A549 (cell line): ENCODE measurements at regions not wholly inside any gene's neighbourhood (a gene's known extent, or its start where the extent isn't known, plus 50 kb on each side); places are given as distances from the start of the nearest gene placed in this dataset.
"Not testable (repeated sequence)": the region's sequence is repeated elsewhere in the genome, so short reads cannot be mapped to it uniquely, and the experiment has no call there.

Experiments
- ATAC-seq, 2 experiments: fragments of 200-7000 bp in 1 of 2; fragments of >200 bp in 1 of 2; cut with Nextera tagmentation in 1 of 2; cut with Tn5 transposase in 1 of 2; 3 replicates each; pipeline versions ENCODE4 v1.8.0 to v1.9.1; 2018 to 2020; ENCODE audit warnings: mild to moderate bottlenecking in 1 of 2, moderate library complexity in 1 of 2
- CTCF ChIA-PET: fragments of 300-600 bp; sonication (Branson Sonifier 250); formaldehyde crosslinking; extraction: SDS; loops from one replicate; lab custom pipeline; 2021; ENCODE audit warnings: antibody characterized with exemption, inconsistent platforms; lab: Yijun Ruan, JAX
- POLR2A ChIA-PET: fragments of 350-600 bp; formaldehyde crosslinking; extraction: SDS; loops from one replicate; lab custom pipeline; 2021; ENCODE audit warnings: antibody characterized with exemption, inconsistent platforms; lab: Yijun Ruan, JAX
- DNase-seq, 2 experiments: peaks; one replicate each; pipeline versions ENCODE4 v3.0.0 to v3.0.0-alpha.2; 2011 to 2016; ENCODE audit warnings: low read depth in 1 of 2, low spot score in 1 of 2
- FAIRE-seq: peaks from 2 replicates; lab custom pipeline; 2011; peaks lifted over from hg19 to GRCh38; lab: Jason Lieb, UNC
- H3K27ac ChIP-seq, 2 experiments: fragments of >200 bp; sonication (Bioruptor Twin); formaldehyde crosslinking; 3 replicates each; pipeline ENCODE4 v1.5.1; 2016 to 2017
- H3K4me1 ChIP-seq: fragments of >200 bp; sonication (Bioruptor Twin); formaldehyde crosslinking; 3 replicates; pipeline ENCODE4 v1.6.1; 2016
- H3K4me2 ChIP-seq: fragments of >200 bp; sonication (Bioruptor Twin); formaldehyde crosslinking; 3 replicates; pipeline ENCODE4 v1.6.1; 2016
- H3K4me3 ChIP-seq: fragments of >200 bp; sonication (Bioruptor Twin); formaldehyde crosslinking; 3 replicates; pipeline ENCODE4 v1.5.1; 2016
- H3K9me3 ChIP-seq: fragments of >200 bp; sonication (Bioruptor Twin); formaldehyde crosslinking; 3 replicates; pipeline ENCODE4 v1.6.1; 2016
- ATOH8 ChIP-seq: fragments of 250-450 bp; sonication (Bioruptor Pico); IDR thresholded peaks from 2 replicates; pipeline ENCODE4 v1.5.0; 2020; ENCODE audit warnings: low read depth, mild to moderate bottlenecking, moderate library complexity
- BHLHE40 ChIP-seq: IDR thresholded peaks from 2 replicates; pipeline ENCODE4 v1.6.1; 2012; ENCODE audit warnings: low read depth, low read length, inconsistent platforms
- CBX8 ChIP-seq: fragments of 200-600 bp; sonication (generic); IDR thresholded peaks from 2 replicates; pipeline ENCODE4 v1.6.1; 2016
- CEBPB ChIP-seq, 2 experiments: fragments of >200 bp in 1 of 2; sonication (Bioruptor Twin) in 1 of 2; formaldehyde crosslinking in 1 of 2; IDR thresholded peaks; 2 replicates each; pipeline ENCODE4 v1.6.1; 2012 to 2016
- ELK1 ChIP-seq: fragments of 150-350 bp; IDR thresholded peaks from 2 replicates; pipeline ENCODE4 v1.6.1; 2014; ENCODE audit warnings: low read depth, mild to moderate bottlenecking, low read length
- ESRRA ChIP-seq: fragments of 150-350 bp; IDR thresholded peaks from 2 replicates; pipeline ENCODE4 v1.6.1; 2014; ENCODE audit warnings: mild to moderate bottlenecking, low read length, borderline replicate concordance
- GATA3 ChIP-seq: IDR thresholded peaks from 2 replicates; pipeline ENCODE4 v1.6.1; 2012; ENCODE audit warnings: borderline replicate concordance
- HDAC2 ChIP-seq: fragments of 200-600 bp; sonication (generic); IDR thresholded peaks from 2 replicates; pipeline ENCODE4 v1.6.1; 2016
- HES2 ChIP-seq: fragments of >200 bp; sonication (Bioruptor Twin); formaldehyde crosslinking; IDR thresholded peaks from 2 replicates; pipeline ENCODE4 v1.6.1; 2016
- HOXB13 ChIP-seq: fragments of 250-450 bp; sonication (Bioruptor Pico); IDR thresholded peaks from 2 replicates; pipeline ENCODE4 v1.5.0; 2020; ENCODE audit warnings: low read depth, mild to moderate bottlenecking, moderate library complexity
- KDM1A ChIP-seq: fragments of 200-600 bp; sonication (generic); IDR thresholded peaks from 2 replicates; pipeline ENCODE4 v1.6.1; 2016; ENCODE audit warnings: low read depth, mild to moderate bottlenecking
- KDM5A ChIP-seq: fragments of 200-600 bp; sonication (generic); IDR thresholded peaks from 2 replicates; pipeline ENCODE4 v1.6.1; 2016; ENCODE audit warnings: antibody characterized with exemption, mild to moderate bottlenecking
- MAFK ChIP-seq: fragments of 450-650 bp; IDR thresholded peaks from 2 replicates; pipeline ENCODE4 v1.6.1; 2014; ENCODE audit not compliant: partially characterized antibody
- NFE2L2 ChIP-seq: fragments of 150-350 bp; conservative IDR thresholded peaks from 2 replicates; pipeline ENCODE4 v1.6.1; 2014; ENCODE audit warnings: low read length
- PHF8 ChIP-seq: fragments of 200-600 bp; sonication (generic); IDR thresholded peaks from 2 replicates; pipeline ENCODE4 v1.6.1; 2016; ENCODE audit warnings: low read depth, mild to moderate bottlenecking, antibody characterized with exemption, moderate library complexity, borderline replicate concordance
- POLR2AphosphoS2 ChIP-seq: conservative IDR thresholded peaks from 2 replicates; pipeline ENCODE4 v1.6.1; 2012; ENCODE audit warnings: low read length, improper control_type of control experiment, inconsistent platforms
- REST ChIP-seq: fragments of 200-600 bp; sonication (generic); IDR thresholded peaks from 2 replicates; pipeline ENCODE4 v1.6.1; 2016; ENCODE audit warnings: antibody characterized with exemption, mild to moderate bottlenecking, moderate library complexity
- RNF2 ChIP-seq: fragments of 200-600 bp; sonication (generic); IDR thresholded peaks from 2 replicates; pipeline ENCODE4 v1.6.1; 2016; ENCODE audit warnings: low read depth, mild to moderate bottlenecking, antibody characterized with exemption, moderate library complexity, borderline replicate concordance
- TFCP2L1 ChIP-seq: fragments of 250-450 bp; sonication (Bioruptor Pico); IDR thresholded peaks from 2 replicates; pipeline ENCODE4 v1.5.0; 2021; ENCODE audit warnings: mild to moderate bottlenecking
- USF2 ChIP-seq: fragments of 450-650 bp; IDR thresholded peaks from 2 replicates; pipeline ENCODE4 v1.6.1; 2014; ENCODE audit warnings: antibody characterized with exemption
- ZC3H11A ChIP-seq: fragments of 450-650 bp; IDR thresholded peaks from 2 replicates; pipeline ENCODE4 v1.6.1; 2014; ENCODE audit warnings: antibody characterized with exemption, mild to moderate bottlenecking
- ZFP36 ChIP-seq: fragments of 450-650 bp; IDR thresholded peaks from 2 replicates; pipeline ENCODE4 v1.6.1; 2014; ENCODE audit warnings: borderline replicate concordance; ENCODE audit not compliant: partially characterized antibody
- WGBS: methylation state at CpG from one replicate; pipeline ENCODE4 v1.1.6; 2017; ENCODE audit errors: missing lambda C conversion rate; 5-methylcytosine and 5-hydroxymethylcytosine counted together

- CTCF ChIA-PET: interaction anchor here (0.6 kb wide), 1 partner anchor 535 kb away, joined by 3 read pairs; no protein-coding TSS in a partner anchor
Measured at GRCh38 chr7:89606511-89606910, 547.8 kb upstream of the STEAP1 start.

GRCh38 chr7:89607792-89608191, 546.5 kb upstream of the STEAP1 start:
- Histone ChIP-seq H3K27ac (no peak overlapping the region), H3K4me3 (no peak overlapping the region)
- ChIA-PET POLR2A (no interaction called here), CTCF (no interaction called here)
- ATAC-seq: no peak
- TF ChIP-seq ZC3H11A: no peak
- no peak for TF ChIP-seq ESRRA
- TF ChIP-seq BHLHE40: no peak
- no peak for TF ChIP-seq ZFP36
- TF ChIP-seq, all 56 proteins: peak for 0
- Histone ChIP-seq H3K4me2 (no peak overlapping the region), H3K4me1 (no peaks in the 10 kb centered on the region), H3K9me3 (no peaks in the 10 kb centered on the region)
- no peak for DNase-seq
- no peak for FAIRE-seq

More at GRCh38 chr7:89606511-89606910, 547.8 kb upstream of the STEAP1 start:
- 1% methylated on average over 3 of the region's 3 CpGs for WGBS
- Histone ChIP-seq H3K4me1 (no peaks in the 10 kb centered on the region), H3K9me3 (no peaks in the 10 kb centered on the region), H3K4me3 (no peak overlapping the region), H3K27ac (no peak overlapping the region), H3K4me2 (no peak overlapping the region)
- DNase-seq: no peak
- POLR2A ChIA-PET: no interaction called here
- no peak for FAIRE-seq
- no peak for TF ChIP-seq NFE2L2
- TF ChIP-seq HDAC2: no peak
- TF ChIP-seq USF2: no peak
- TF ChIP-seq ATOH8: no peak
- ATAC-seq: no peak

GRCh38 chr7:89616829-89617228, 537.4 kb upstream of the STEAP1 start:
- POLR2A ChIA-PET, DNase-seq, H3K9me3 ChIP-seq, H3K4me2 ChIP-seq, H3K4me3 ChIP-seq, FAIRE-seq, H3K27ac ChIP-seq, CTCF ChIA-PET, H3K4me1 ChIP-seq, ATAC-seq: not testable (repeated sequence)
- 4% methylated on average over 6 of the region's 6 CpGs for WGBS

GRCh38 chr7:89618274-89618673, 536.0 kb upstream of the STEAP1 start:
- no peaks in the 10 kb centered on the region; the same call in 2 of the 3 replicates for H3K9me3 ChIP-seq
- no peak overlapping the region for H3K4me2 ChIP-seq
- POLR2A ChIA-PET: no interaction called here
- H3K4me3 ChIP-seq: no peak overlapping the region
- TF ChIP-seq GATA3 (no peak), RNF2 (no peak), ZFP36 (no peak), HOXB13 (no peak), CBX8 (no peak), POLR2AphosphoS2 (no peak), KDM5A (no peak), REST (no peak), HES2 (no peak), PHF8 (no peak), KDM1A (no peak), ELK1 (no peak), TFCP2L1 (CRISPR knock-in tag) (no peak), MAFK (no peak), CEBPB (IDR thresholded peaks at IDR 0.05) (no peak)
- TF ChIP-seq, all 56 proteins: peak for 0
- 14% methylated on average over 3 of the region's 3 CpGs for WGBS
- no peak overlapping the region for H3K27ac ChIP-seq
- no peaks in the 10 kb centered on the region for H3K4me1 ChIP-seq
- FAIRE-seq (no peak), DNase-seq (no peak), ATAC-seq (no peak)
- CTCF ChIA-PET: no interaction called here
